Inflammatory macrophage (primary cell): ENCODE measurements at regions not wholly inside any gene's neighbourhood (a gene's known extent, or its start where the extent isn't known, plus 50 kb on each side); places are given as distances from the start of the nearest gene placed in this dataset.

ENCODE experiments used
- DNase-seq, 2 donors: peaks; one replicate each; pipeline ENCODE4 v3.0.0-alpha.2; 2020 to 2022

GRCh38 chr3:146831659-146832058 is 226.5 kb upstream of the PLSCR5 start:
- DNase-seq = no peak

GRCh38 chr3:146830231-146830630 is 225.1 kb upstream of the PLSCR5 start:
- DNase-seq = no peak

- DNase-seq = no peak
Observed at GRCh38 chr3:146827836-146828235, 222.7 kb upstream of the PLSCR5 start.

GRCh38 chr3:146823622-146824021 is 218.5 kb upstream of the PLSCR5 start:
- DNase-seq = no peak

- DNase-seq = no peak
Observed at GRCh38 chr3:146818866-146819265, 213.7 kb upstream of the PLSCR5 start.

- no peak for DNase-seq
Observed at GRCh38 chr3:146818301-146818700, 213.2 kb upstream of the PLSCR5 start.

- DNase-seq = no peak
Observed at GRCh38 chr3:146817704-146818103, 212.6 kb upstream of the PLSCR5 start.

GRCh38 chr3:146814601-146815315 is 209.6 kb upstream of the PLSCR5 start:
- no peak for DNase-seq

GRCh38 chr3:146813496-146813895 is 208.3 kb upstream of the PLSCR5 start:
- no peak for DNase-seq

GRCh38 chr3:146803745-146804144 is 198.6 kb upstream of the PLSCR5 start:
- no peak for DNase-seq

GRCh38 chr3:146801492-146801891 is 196.3 kb upstream of the PLSCR5 start:
- DNase-seq = no peak

GRCh38 chr3:146800484-146800883 is 195.3 kb upstream of the PLSCR5 start:
- DNase-seq = no peak

GRCh38 chr3:146796078-146796477 is 190.9 kb upstream of the PLSCR5 start:
- DNase-seq = no peak

- no peak for DNase-seq
Observed at GRCh38 chr3:146783446-146783845, 178.3 kb upstream of the PLSCR5 start.

GRCh38 chr3:146781606-146782005 is 176.5 kb upstream of the PLSCR5 start:
- no peak for DNase-seq

GRCh38 chr3:146781059-146781458 is 175.9 kb upstream of the PLSCR5 start:
- no peak for DNase-seq

GRCh38 chr3:146780251-146780650 is 175.1 kb upstream of the PLSCR5 start:
- DNase-seq = no peak

GRCh38 chr3:146777941-146778340 is 172.8 kb upstream of the PLSCR5 start:
- DNase-seq = no peak

- DNase-seq = no peak
Observed at GRCh38 chr3:146772211-146772743, 167.1 kb upstream of the PLSCR5 start.

GRCh38 chr3:146770881-146771280 is 165.7 kb upstream of the PLSCR5 start:
- DNase-seq = no peak

- DNase-seq = no peak
Observed at GRCh38 chr3:146770301-146770700, 165.2 kb upstream of the PLSCR5 start.

GRCh38 chr3:146757759-146758158 is 152.6 kb upstream of the PLSCR5 start:
- DNase-seq = no peak

GRCh38 chr3:146750196-146750595 is 145.1 kb upstream of the PLSCR5 start:
- DNase-seq = no peak

GRCh38 chr3:146747928-146748327 is 142.8 kb upstream of the PLSCR5 start:
- DNase-seq = no peak

GRCh38 chr3:146747051-146747450 is 141.9 kb upstream of the PLSCR5 start:
- DNase-seq = no peak
